ENCODE measurements at regions not wholly inside any gene's neighbourhood (a gene's known extent, or its start where the extent isn't known, plus 50 kb on each side); places are given as distances from the start of the nearest gene placed in this dataset.

DNA sequence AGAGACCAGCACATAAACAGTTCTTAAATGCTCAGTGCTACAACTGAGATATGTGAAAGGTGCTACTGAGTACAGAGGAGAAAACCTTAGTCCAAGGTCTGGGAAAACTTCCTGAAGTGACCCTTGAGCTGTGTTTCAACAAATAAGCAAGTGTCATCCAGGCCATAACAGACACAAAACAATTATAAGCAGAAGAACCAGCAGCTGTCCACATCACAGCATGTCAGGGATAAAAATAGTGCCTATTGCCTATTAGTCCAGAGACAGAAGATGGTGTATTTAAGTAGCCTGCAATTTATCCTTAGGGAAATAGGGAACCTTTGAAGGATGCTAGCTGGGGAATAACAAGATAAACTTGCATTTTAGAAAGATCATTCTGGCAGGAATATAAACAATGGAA, 237.8 kb downstream of the SPTSSA start:
- Histone ChIP-seq H3K4me1 (ENCODE audit: low read length) (peaks cover 12% of the 10 kb centered on the region), H3K79me2 (ENCODE audit: low read length) (no peaks in the 10 kb centered on the region), H3K36me3 (replicated peaks; ENCODE audit: low read depth, low read length) (no peaks in the 10 kb centered on the region), H3K9me3 (ENCODE audit: insufficient read depth, low read length) (no peaks in the 10 kb centered on the region), H3K27me3 (ENCODE audit: low read depth, low read length) (peaks cover 20% of the 10 kb centered on the region), H3K4me2 (ENCODE audit: low read length) (no peak overlapping the region), H3K27ac (ENCODE audit: low read length) (no peak overlapping the region), H2AFZ (ENCODE audit: low read depth, low read length) (no peak overlapping the region), H3K9ac (ENCODE audit: low read length) (no peak overlapping the region), H3K4me3 (ENCODE audit: low read length) (no peak overlapping the region), H4K20me1 (ENCODE audit: insufficient read depth, low read length) (no peaks in the 10 kb centered on the region)
- TF ChIP-seq, protein P1, sequence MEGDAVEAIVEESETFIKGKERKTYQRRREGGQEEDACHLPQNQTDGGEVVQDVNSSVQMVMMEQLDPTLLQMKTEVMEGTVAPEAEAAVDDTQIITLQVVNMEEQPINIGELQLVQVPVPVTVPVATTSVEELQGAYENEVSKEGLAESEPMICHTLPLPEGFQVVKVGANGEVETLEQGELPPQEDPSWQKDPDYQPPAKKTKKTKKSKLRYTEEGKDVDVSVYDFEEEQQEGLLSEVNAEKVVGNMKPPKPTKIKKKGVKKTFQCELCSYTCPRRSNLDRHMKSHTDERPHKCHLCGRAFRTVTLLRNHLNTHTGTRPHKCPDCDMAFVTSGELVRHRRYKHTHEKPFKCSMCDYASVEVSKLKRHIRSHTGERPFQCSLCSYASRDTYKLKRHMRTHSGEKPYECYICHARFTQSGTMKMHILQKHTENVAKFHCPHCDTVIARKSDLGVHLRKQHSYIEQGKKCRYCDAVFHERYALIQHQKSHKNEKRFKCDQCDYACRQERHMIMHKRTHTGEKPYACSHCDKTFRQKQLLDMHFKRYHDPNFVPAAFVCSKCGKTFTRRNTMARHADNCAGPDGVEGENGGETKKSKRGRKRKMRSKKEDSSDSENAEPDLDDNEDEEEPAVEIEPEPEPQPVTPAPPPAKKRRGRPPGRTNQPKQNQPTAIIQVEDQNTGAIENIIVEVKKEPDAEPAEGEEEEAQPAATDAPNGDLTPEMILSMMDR (IDR thresholded peaks at IDR 0.05; ENCODE audit: low read depth, low read length) = no peak
- TF ChIP-seq EZH2phosphoT487 (IDR thresholded peaks at IDR 0.05; ENCODE audit: low read depth) = no peak

DNA sequence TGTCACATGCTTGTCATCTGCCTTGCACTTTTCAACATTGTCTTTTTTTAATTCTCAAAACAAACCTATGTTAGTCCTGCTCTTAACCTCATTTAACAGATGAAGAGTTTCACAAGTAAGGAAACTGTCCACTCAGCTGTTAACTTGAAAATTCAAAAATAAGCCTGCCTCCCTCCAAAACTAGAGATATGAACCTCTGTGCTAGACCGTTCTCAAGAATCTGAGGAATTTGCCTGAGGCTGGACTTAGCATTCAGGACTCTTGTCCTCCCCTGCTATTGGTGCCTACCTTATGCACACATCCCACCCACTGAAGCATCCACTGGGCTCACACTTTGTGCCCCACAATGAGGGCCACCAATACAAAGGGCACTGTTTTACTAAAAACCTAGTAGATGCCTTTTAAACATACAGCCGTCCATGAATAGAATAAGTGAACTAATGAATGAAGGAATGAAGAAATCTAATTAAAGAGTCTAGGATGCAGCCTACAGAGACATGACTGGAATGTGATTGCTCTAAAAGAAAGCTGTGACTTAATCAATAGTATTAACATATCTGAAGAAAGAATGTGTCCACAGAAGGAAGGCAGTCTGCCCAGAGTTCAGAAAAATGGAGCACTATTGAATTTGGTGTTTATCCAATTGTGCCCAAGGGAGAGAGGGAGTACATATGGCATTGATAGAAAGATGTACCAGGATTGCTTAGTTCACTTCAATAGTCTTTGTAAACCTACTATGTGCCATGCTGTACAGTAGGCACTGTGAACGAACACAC, 238.5 kb downstream of the SPTSSA start:
- peaks cover 20% of the 10 kb centered on the region for H3K27me3 ChIP-seq (ENCODE audit: low read depth, low read length)
- no peak for TF ChIP-seq EZH2phosphoT487 (IDR thresholded peaks at IDR 0.05; ENCODE audit: low read depth)
- TF ChIP-seq, protein P1 (IDR thresholded peaks at IDR 0.05; ENCODE audit: low read depth, low read length) = no peak
- no peak overlapping the region for H3K27ac ChIP-seq (ENCODE audit: low read length)
- no peak overlapping the region for H3K4me3 ChIP-seq (ENCODE audit: low read length)
- no peak overlapping the region for H3K4me2 ChIP-seq (ENCODE audit: low read length)
- H3K9ac ChIP-seq (ENCODE audit: low read length) = no peak overlapping the region
- no peaks in the 10 kb centered on the region for H3K36me3 ChIP-seq (replicated peaks; ENCODE audit: low read depth, low read length)
- no peak overlapping the region for H2AFZ ChIP-seq (ENCODE audit: low read depth, low read length)
- no peaks in the 10 kb centered on the region for H3K79me2 ChIP-seq (ENCODE audit: low read length)
- no peaks in the 10 kb centered on the region for H3K9me3 ChIP-seq (ENCODE audit: insufficient read depth, low read length)
- no peaks in the 10 kb centered on the region for H4K20me1 ChIP-seq (ENCODE audit: insufficient read depth, low read length)
- peaks cover 12% of the 10 kb centered on the region for H3K4me1 ChIP-seq (ENCODE audit: low read length)

DNA sequence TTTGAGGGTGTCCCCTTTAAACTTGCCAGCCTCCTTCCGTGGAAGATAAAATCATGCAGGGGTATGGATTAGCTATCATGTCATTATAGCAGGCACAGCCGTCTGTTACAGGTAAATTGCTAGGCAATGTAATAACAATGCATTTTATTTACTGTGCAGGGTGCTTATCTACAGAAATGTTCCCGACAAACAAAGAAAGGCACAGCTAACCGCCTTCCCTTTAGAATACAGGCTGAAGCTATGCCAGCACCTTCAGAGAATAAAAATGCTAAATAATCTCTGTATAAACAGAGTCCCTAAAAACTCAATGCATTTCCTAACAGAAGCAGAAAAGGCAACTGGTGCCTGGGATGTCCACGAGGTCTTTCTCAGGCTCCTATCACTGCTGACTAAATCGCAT, 239.2 kb downstream of the SPTSSA start:
- Histone ChIP-seq H3K4me2 (ENCODE audit: low read length) (no peak overlapping the region), H3K4me1 (ENCODE audit: low read length) (peaks cover 12% of the 10 kb centered on the region), H3K9ac (ENCODE audit: low read length) (no peak overlapping the region), H3K4me3 (ENCODE audit: low read length) (no peak overlapping the region), H3K9me3 (ENCODE audit: insufficient read depth, low read length) (no peaks in the 10 kb centered on the region), H3K27me3 (ENCODE audit: low read depth, low read length) (peaks cover 20% of the 10 kb centered on the region), H3K79me2 (ENCODE audit: low read length) (no peaks in the 10 kb centered on the region), H2AFZ (ENCODE audit: low read depth, low read length) (no peak overlapping the region), H3K27ac (ENCODE audit: low read length) (no peak overlapping the region), H4K20me1 (ENCODE audit: insufficient read depth, low read length) (no peaks in the 10 kb centered on the region), H3K36me3 (replicated peaks; ENCODE audit: low read depth, low read length) (no peaks in the 10 kb centered on the region)
- TF ChIP-seq EZH2phosphoT487 (IDR thresholded peaks at IDR 0.05; ENCODE audit: low read depth) = no peak
- TF ChIP-seq, protein P1 (IDR thresholded peaks at IDR 0.05; ENCODE audit: low read depth, low read length) = no peak

DNA sequence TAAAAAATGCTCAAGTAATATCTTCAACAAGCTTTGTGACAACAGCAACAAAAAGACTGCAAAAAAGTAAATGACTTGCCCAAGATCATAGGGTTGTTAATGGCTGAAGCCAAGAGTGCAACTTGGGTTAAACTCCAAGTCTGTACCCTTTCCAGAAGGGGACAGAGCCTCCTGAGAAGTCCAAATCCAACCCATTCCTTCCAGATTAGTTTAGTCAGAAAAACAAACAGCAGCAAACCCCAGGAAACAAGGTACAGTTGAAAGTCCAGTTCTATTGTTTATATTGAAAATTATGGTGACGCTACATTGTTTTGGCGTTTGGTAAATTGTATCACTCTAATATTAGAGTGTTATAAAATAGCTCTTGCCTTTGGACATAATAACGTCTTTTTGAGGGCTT, 239.9 kb downstream of the SPTSSA start:
- Histone ChIP-seq H3K27ac (ENCODE audit: low read length) (no peak overlapping the region), H3K4me3 (ENCODE audit: low read length) (no peak overlapping the region), H3K79me2 (ENCODE audit: low read length) (no peaks in the 10 kb centered on the region), H4K20me1 (ENCODE audit: insufficient read depth, low read length) (no peaks in the 10 kb centered on the region), H3K27me3 (ENCODE audit: low read depth, low read length) (peaks cover 17% of the 10 kb centered on the region), H2AFZ (ENCODE audit: low read depth, low read length) (no peak overlapping the region), H3K36me3 (replicated peaks; ENCODE audit: low read depth, low read length) (no peaks in the 10 kb centered on the region), H3K4me1 (ENCODE audit: low read length) (peaks cover 12% of the 10 kb centered on the region), H3K9ac (ENCODE audit: low read length) (no peak overlapping the region), H3K9me3 (ENCODE audit: insufficient read depth, low read length) (no peaks in the 10 kb centered on the region), H3K4me2 (ENCODE audit: low read length) (no peak overlapping the region)
- TF ChIP-seq, protein P1 (IDR thresholded peaks at IDR 0.05; ENCODE audit: low read depth, low read length) = no peak
- no peak for TF ChIP-seq EZH2phosphoT487 (IDR thresholded peaks at IDR 0.05; ENCODE audit: low read depth)

Data from OCI-LY3 (cell line).